C4-2B (cell line): ENCODE measurements at regions not wholly inside any gene's neighbourhood (a gene's known extent, or its start where the extent isn't known, plus 50 kb on each side); places are given as distances from the start of the nearest gene placed in this dataset.

Source experiments
- H3K27ac ChIP-seq: fragments of 450-650 bp; 2 replicates; pipeline ENCODE4 v1.5.1; 2017
- ZFX ChIP-seq: fragments of 450-650 bp; IDR thresholded peaks from 2 replicates; pipeline ENCODE4 v1.6.1; 2017
- TF ChIP-seq, protein P1 (sequence below): fragments of 450-650 bp; conservative IDR thresholded peaks from 2 replicates; pipeline ENCODE4 v1.5.1; 2017; ENCODE audit warnings: mild to moderate bottlenecking

DNA sequence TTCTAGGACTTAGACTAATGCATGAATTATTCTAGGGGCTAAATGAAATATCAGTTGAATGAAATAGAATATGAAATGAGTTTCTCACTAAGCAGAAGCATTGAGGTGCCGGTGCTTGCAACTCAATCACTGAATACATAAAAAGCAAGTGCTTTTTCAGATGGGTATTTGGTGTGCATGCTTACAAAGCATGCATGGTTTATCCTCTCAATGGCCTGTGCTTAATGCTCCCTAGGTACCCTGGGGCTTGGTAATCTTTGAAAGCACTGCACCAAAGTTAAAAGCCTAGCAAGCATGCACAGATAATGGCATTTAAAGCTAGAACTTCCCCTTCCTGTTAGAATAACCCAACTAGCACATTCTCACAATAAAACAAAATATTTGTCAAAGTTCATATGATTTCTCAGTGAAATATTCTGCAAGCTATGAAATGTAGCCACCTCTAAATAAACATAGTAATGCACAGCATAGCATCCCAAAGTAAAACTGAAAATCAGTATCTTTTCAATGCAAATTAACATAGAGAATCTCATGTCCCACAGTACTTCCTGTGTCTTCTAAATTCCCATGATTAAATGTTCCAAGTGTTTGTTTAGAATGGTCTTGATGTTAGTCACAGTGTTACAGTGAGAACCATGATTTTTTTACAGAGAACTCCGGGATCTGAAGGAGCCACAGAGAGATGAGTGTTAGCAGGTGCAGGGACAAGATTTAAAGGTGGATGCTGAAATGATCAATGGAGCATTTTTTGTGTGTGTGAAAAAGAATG, 143.4 kb upstream of the CDH6 start:
- no peak for TF ChIP-seq ZFX
- TF ChIP-seq, protein P1, sequence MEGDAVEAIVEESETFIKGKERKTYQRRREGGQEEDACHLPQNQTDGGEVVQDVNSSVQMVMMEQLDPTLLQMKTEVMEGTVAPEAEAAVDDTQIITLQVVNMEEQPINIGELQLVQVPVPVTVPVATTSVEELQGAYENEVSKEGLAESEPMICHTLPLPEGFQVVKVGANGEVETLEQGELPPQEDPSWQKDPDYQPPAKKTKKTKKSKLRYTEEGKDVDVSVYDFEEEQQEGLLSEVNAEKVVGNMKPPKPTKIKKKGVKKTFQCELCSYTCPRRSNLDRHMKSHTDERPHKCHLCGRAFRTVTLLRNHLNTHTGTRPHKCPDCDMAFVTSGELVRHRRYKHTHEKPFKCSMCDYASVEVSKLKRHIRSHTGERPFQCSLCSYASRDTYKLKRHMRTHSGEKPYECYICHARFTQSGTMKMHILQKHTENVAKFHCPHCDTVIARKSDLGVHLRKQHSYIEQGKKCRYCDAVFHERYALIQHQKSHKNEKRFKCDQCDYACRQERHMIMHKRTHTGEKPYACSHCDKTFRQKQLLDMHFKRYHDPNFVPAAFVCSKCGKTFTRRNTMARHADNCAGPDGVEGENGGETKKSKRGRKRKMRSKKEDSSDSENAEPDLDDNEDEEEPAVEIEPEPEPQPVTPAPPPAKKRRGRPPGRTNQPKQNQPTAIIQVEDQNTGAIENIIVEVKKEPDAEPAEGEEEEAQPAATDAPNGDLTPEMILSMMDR, result no peak
- no peak overlapping the region for H3K27ac ChIP-seq

DNA sequence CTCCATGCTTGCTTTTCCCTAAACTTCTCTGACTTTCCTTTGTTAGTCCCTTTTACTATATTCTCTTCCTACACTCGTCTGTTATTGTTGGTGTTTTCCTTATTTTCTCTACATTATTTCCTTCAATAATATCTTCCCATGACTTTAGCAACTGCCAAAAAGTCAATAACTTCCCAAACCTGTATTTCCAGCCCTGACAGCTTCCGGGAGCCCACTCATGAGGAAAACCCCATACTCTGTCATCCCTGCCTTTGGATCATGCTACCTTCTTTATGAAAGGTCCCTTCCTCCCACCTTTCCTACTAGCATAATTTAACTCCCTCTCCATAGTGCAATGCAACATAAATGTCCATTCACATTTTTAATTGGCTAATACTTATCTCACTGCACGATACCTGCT, 144.0 kb upstream of the CDH6 start:
- no peak overlapping the region for H3K27ac ChIP-seq
- TF ChIP-seq ZFX, result no peak
- TF ChIP-seq, protein P1, result no peak

GRCh38 chr5:31048282-31049270, 144.9 kb upstream of the CDH6 start:
- H3K27ac ChIP-seq, result no peak overlapping the region
- no peak for TF ChIP-seq ZFX
- TF ChIP-seq, protein P1, result no peak

- TF ChIP-seq, protein P1, result no peak
- no peak for TF ChIP-seq ZFX
- H3K27ac ChIP-seq, result no peak overlapping the region
Observed at GRCh38 chr5:31047621-31048020, 145.9 kb upstream of the CDH6 start.

DNA sequence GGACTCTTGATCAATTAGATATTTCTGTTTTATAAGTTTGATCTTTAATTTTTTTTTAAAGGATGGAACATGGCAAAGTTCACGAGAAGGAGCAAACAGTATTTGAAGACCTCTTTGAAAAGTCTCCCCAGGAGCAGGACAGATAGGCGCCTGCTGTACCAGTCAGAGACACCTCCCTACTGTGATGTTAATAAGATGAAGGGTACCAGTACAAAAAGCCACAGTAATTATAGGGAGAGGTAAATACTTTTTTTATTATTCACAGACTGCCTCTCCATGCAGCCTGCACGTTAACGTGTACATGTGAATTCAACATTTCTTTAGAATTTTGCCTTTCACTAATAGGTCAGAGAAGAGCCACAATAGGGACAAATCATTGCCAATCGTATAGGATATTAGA, 146.5 kb upstream of the CDH6 start:
- H3K27ac ChIP-seq, result no peak overlapping the region
- TF ChIP-seq ZFX, result no peak
- TF ChIP-seq, protein P1, result no peak

- no peak for TF ChIP-seq ZFX
- TF ChIP-seq, protein P1, result no peak
- no peak overlapping the region for H3K27ac ChIP-seq
Observed at GRCh38 chr5:31036411-31036810, 157.1 kb upstream of the CDH6 start.

- H3K27ac ChIP-seq, result no peak overlapping the region
Observed at GRCh38 chr5:31033295-31033694, 160.2 kb upstream of the CDH6 start.

More at GRCh38 chr5:31033295-31033694, 160.2 kb upstream of the CDH6 start:
- no peak for TF ChIP-seq ZFX
- TF ChIP-seq, protein P1, result no peak
